Stomach (tissue), 8 donors: ENCODE measurements at regions not wholly inside any gene's neighbourhood (a gene's known extent, or its start where the extent isn't known, plus 50 kb on each side); places are given as distances from the start of the nearest gene placed in this dataset.

Experiments
- DNase-seq, 2 donors: peaks; one replicate each; pipeline versions ENCODE4 v3.0.0 to v3.0.0-alpha.2; 2013 to 2019
- H3K27ac ChIP-seq, 5 donors: fragments of 200-600 bp in 4 of 5; sonication (generic) in 4 of 5; one replicate each; pipeline ENCODE4 v1.5.1; 2013 to 2019; ENCODE audit warnings: mild to moderate bottlenecking in 1 of 5, moderate library complexity in 1 of 5
- H3K27me3 ChIP-seq, 3 donors: fragments of 200-600 bp; sonication (generic); one replicate each; pipeline ENCODE4 v1.5.1; 2017 to 2019; ENCODE audit warnings: mixed run types in 1 of 3
- H3K36me3 ChIP-seq, 4 donors: fragments of 200-600 bp; sonication (generic); 1 replicate in 3 of 4; 2 replicates in 1 of 4; pipeline ENCODE4 v1.5.1; 2016 to 2019
- H3K4me1 ChIP-seq, 4 donors: fragments of 200-600 bp; sonication (generic); one replicate each; pipeline ENCODE4 v1.5.1; 2016 to 2019
- H3K4me3 ChIP-seq, 4 donors: fragments of 200-600 bp; sonication (generic) in 3 of 4; one replicate each; pipeline ENCODE4 v1.5.1; 2016 to 2019; ENCODE audit warnings: mild to moderate bottlenecking in 1 of 4
- H3K9me3 ChIP-seq, 4 donors: fragments of 200-600 bp; sonication (generic); one replicate each; pipeline ENCODE4 v1.5.1; 2016 to 2019
- EP300 ChIP-seq: sonication (generic); formaldehyde crosslinking; IDR thresholded peaks from one replicate; pipeline ENCODE4 v1.6.1; 2017; ENCODE audit warnings: antibody characterized with exemption
- POLR2A ChIP-seq, 4 donors: fragments of 450-650 bp; IDR thresholded peaks; one replicate each; pipeline ENCODE4 v1.6.1; 2016; ENCODE audit warnings: antibody characterized with exemption in 4 of 4, control low read depth in 2 of 4, mild to moderate bottlenecking in 1 of 4, moderate library complexity in 1 of 4
- POLR2AphosphoS5 ChIP-seq, 3 donors: sonication (generic); formaldehyde crosslinking; IDR thresholded peaks; one replicate each; pipeline ENCODE4 v1.6.1; 2016; ENCODE audit warnings: antibody characterized with exemption in 3 of 3
- WGBS, 5 donors: extraction: QIAGEN DNeasy Blood & Tissue Kit in 3 of 5; methylation state at CpG; one replicate each; pipeline versions ENCODE4 v1.1.5 to v1.1.7; 2013 to 2018; 5-methylcytosine and 5-hydroxymethylcytosine counted together
- intact Hi-C: fragments of 100-400 bp; cut with DNase I; formaldehyde crosslinking; loops from one replicate; pipeline ENCODE4 v1.15.1; 2023; ENCODE audit warnings: low total_unique reads
- TF ChIP-seq, protein P1 (sequence below), 7 experiments: fragments of 450-650 bp in 4 of 7; fragments of 200-600 bp in 3 of 7; sonication (generic) in 3 of 7; IDR thresholded peaks; one replicate each; pipeline ENCODE4 v1.5.1; 2016 to 2019; ENCODE audit warnings: antibody characterized with exemption in 7 of 7, control low read depth in 2 of 7, mild to moderate bottlenecking in 1 of 7
- donor health status: healthy with polysubstance abuse.
- donor health status: Bipolar disorder and iron deficiency.
- donor health status: healthy.

DNA sequence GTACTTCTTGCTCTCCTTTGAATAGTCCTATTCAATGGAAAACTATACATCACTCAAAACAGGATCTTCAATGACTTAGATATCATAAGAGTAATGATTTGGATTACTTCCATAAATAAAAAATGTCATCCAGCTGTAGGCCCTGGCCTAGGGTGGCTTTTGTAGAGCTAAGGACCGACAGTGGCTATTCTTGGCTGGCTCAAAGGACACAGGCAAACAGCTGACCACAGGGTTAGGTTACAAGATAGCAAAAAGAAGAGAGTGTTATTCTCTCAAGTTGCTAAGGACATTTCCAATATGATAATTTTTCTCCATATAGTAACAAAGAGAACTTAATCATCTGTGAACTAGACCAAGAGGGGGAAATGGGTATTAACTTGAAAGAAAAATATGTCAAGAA lies 495.1 kb downstream of the PLPP3 start:
- Histone ChIP-seq H3K9me3 (no peaks in the 10 kb centered on the region), H3K36me3 (no peaks in the 10 kb centered on the region), H3K27me3 (no peaks in the 10 kb centered on the region), H3K4me1 (no peaks in the 10 kb centered on the region), H3K27ac (no peak overlapping the region), H3K4me3 (no peak overlapping the region)
- no peak for TF ChIP-seq EP300
- WGBS, 5 donors: 63 to 81% (median 73%) methylated on average over 1 of the region's 1 CpG
- DNase-seq: no peak
- intact Hi-C loops: no loop called here

DNA sequence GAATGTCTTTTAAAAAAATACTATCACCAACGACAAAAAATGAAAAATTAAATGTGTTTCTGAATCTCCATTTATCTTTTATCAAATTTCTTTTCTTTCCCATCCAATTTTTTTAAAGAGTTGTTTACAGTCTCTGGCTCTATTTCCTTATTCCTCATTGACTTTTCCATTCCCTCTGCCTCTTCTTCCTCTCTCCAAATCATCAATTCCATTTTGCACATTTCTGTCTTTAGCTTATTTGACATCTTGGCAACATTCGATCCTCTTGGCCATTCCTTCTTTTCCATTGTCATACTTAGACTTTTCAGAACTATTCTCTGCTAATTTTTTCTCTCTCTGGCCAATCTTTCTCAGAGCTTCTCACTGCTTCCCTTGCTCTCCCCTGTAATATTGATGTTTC lies 497.6 kb downstream of the PLPP3 start:
- intact Hi-C loops: no loop called here
- Histone ChIP-seq H3K4me3 (no peak overlapping the region), H3K27ac (peak overlapping the region in 3 of 5 donors; percentile 5 to 57 (median 44)), H3K36me3 (no peaks in the 10 kb centered on the region), H3K4me1 (no peaks in the 10 kb centered on the region), H3K27me3 (no peaks in the 10 kb centered on the region), H3K9me3 (no peaks in the 10 kb centered on the region)
- 54 to 65% (median 62%) methylated on average over 2 of the region's 2 CpGs for WGBS, 5 donors
- DNase-seq: no peak
- TF ChIP-seq POLR2AphosphoS5 (IDR thresholded peaks at IDR 0.05): no peak
- TF ChIP-seq, protein P1, sequence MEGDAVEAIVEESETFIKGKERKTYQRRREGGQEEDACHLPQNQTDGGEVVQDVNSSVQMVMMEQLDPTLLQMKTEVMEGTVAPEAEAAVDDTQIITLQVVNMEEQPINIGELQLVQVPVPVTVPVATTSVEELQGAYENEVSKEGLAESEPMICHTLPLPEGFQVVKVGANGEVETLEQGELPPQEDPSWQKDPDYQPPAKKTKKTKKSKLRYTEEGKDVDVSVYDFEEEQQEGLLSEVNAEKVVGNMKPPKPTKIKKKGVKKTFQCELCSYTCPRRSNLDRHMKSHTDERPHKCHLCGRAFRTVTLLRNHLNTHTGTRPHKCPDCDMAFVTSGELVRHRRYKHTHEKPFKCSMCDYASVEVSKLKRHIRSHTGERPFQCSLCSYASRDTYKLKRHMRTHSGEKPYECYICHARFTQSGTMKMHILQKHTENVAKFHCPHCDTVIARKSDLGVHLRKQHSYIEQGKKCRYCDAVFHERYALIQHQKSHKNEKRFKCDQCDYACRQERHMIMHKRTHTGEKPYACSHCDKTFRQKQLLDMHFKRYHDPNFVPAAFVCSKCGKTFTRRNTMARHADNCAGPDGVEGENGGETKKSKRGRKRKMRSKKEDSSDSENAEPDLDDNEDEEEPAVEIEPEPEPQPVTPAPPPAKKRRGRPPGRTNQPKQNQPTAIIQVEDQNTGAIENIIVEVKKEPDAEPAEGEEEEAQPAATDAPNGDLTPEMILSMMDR (IDR thresholded peaks at IDR 0.05): no peak
- TF ChIP-seq POLR2A (IDR thresholded peaks at IDR 0.05): no peak
- TF ChIP-seq EP300: no peak

DNA sequence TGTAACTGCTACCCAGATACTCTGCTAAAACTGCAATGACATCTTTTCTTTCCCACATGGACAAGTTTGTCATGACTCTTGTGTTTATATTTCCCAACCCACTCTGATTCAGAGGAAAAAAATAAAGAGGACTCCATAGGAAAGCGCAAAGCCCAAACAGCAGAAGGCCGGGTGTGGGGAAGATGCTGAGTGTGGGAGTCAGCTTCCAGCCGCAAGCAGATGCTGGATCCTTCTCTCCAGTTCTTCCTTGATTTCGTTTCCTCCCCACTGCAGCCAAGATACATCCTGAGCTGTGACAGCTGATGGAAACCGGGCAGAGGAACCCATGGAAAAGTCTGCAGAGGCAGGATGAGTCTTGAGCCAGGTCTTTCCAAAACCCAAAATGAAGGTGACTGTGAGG lies 498.2 kb downstream of the PLPP3 start:
- Histone ChIP-seq H3K4me3 (no peak overlapping the region), H3K4me1 (no peaks in the 10 kb centered on the region), H3K36me3 (no peaks in the 10 kb centered on the region), H3K27ac (peak overlapping the region in 3 of 5 donors; percentile 41 to 57 (median 44)), H3K27me3 (no peaks in the 10 kb centered on the region), H3K9me3 (no peaks in the 10 kb centered on the region)
- WGBS, 5 donors: 36 to 74% (median 70%) methylated on average over 5 of the region's 5 CpGs
- TF ChIP-seq POLR2AphosphoS5 (IDR thresholded peaks at IDR 0.05): peak in 1 of 3 donors; percentile 45
- TF ChIP-seq, protein P1 (IDR thresholded peaks at IDR 0.05): no peak
- DNase-seq: peak in 1 of 2 donors; percentile 69
- intact Hi-C loops: no loop called here

DNA sequence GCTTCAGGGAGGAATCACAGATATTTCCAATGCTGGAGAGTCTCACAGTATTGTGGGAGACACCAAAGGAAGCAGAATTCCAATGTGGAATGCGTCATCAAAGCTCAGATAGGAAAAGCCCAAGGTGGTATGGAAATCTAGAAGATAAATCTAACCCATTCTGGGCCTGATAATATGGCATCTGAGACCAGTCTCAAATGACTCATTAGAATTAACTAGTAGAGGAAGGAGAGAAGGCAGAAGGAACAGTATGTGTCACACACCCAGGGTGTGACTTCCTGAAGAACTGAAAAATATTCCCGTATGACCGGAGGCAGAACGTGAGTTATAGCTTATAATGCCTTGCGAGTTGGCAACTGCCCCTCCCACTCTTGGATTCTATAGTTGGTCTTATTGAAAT lies 499.2 kb downstream of the PLPP3 start:
- H3K27ac ChIP-seq: peak overlapping the region in 2 of 5 donors; percentile 44 to 57
- H3K4me3 ChIP-seq: no peak overlapping the region
- no peaks in the 10 kb centered on the region for H3K27me3 ChIP-seq
- no peaks in the 10 kb centered on the region for H3K36me3 ChIP-seq
- H3K9me3 ChIP-seq: no peaks in the 10 kb centered on the region
- WGBS, 5 donors: 74 to 86% (median 79%) methylated on average over 5 of the region's 5 CpGs
- intact Hi-C loops: no loop called here
- DNase-seq: no peak
- TF ChIP-seq, protein P1 (IDR thresholded peaks at IDR 0.05): no peak
- TF ChIP-seq EP300 (no peak), POLR2AphosphoS5 (IDR thresholded peaks at IDR 0.05) (no peak), POLR2A (IDR thresholded peaks at IDR 0.05) (no peak)
- H3K4me1 ChIP-seq: no peaks in the 10 kb centered on the region

DNA sequence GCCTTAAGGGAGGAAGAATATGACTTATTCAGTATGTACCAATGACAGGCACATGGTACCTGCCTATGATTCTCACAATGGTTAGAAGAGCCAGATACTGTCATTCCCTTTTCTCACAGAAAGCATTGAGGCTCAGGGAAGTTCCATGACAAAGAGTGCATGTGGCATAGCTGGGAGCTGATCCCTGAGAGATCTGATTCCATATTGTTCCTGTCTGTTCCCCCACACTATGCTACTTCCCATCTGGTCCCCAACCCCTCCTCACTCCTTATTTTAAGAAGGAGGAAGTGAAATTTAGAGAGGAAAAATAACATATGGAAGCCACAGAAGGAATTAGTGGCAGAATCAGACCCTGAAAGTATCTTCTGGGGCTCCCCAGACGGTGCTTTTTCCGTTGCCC lies 500.0 kb downstream of the PLPP3 start:
- WGBS, 5 donors: 82 to 93% (median 86%) methylated on average over 2 of the region's 2 CpGs

More for the DNA sequence above, 500.0 kb downstream of the PLPP3 start:
- no peaks in the 10 kb centered on the region for H3K27me3 ChIP-seq
- no peaks in the 10 kb centered on the region for H3K9me3 ChIP-seq
- no peak overlapping the region for H3K4me3 ChIP-seq
- intact Hi-C loops: no loop called here
- peaks cover 0 to 3% (median 0%) of the 10 kb centered on the region in 4 donors for H3K4me1 ChIP-seq
- TF ChIP-seq POLR2AphosphoS5 (IDR thresholded peaks at IDR 0.05): no peak
- TF ChIP-seq EP300: no peak
- no peak for TF ChIP-seq POLR2A (IDR thresholded peaks at IDR 0.05)
- TF ChIP-seq, protein P1 (IDR thresholded peaks at IDR 0.05): no peak
- DNase-seq: no peak
- H3K36me3 ChIP-seq: no peaks in the 10 kb centered on the region
- H3K27ac ChIP-seq: no peak overlapping the region
